Left renal cortex interstitium (tissue), 4 donors: ENCODE measurements at regions not wholly inside any gene's neighbourhood (a gene's known extent, or its start where the extent isn't known, plus 50 kb on each side); places are given as distances from the start of the nearest gene placed in this dataset.
"Not testable (repeated sequence)": the region's sequence is repeated elsewhere in the genome, so short reads cannot be mapped to it uniquely, and the experiment has no call there.

Experiments used
- DNase-seq, 4 donors: peaks; one replicate each; pipeline ENCODE4 v3.0.0-alpha.2; 2013; ENCODE audit warnings: low read depth in 4 of 4, low spot score in 2 of 4, missing footprints in 1 of 4

GRCh38 chr6:49118478-49118877 is 344.6 kb downstream of the MMUT start:
- DNase-seq = no peak

DNA sequence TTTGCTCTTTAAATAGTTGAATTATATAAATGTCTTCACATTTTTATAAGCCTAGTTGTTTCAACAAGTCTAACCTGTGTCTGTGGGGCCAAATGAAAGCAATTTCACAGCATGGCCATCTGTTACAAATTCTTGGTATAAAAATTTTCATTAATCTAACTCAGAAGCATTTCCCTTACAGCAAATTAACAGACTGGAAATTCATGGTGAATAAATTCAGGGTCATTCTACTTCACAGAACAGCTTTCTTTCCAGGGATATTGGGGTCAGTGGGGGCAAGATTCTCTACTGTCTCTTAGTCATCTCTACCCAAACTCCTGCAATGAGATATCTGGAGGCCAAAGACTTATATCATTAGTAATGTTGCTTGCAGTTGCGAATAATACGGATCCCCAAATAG is 352.1 kb downstream of the MMUT start:
- no peak for DNase-seq

DNA sequence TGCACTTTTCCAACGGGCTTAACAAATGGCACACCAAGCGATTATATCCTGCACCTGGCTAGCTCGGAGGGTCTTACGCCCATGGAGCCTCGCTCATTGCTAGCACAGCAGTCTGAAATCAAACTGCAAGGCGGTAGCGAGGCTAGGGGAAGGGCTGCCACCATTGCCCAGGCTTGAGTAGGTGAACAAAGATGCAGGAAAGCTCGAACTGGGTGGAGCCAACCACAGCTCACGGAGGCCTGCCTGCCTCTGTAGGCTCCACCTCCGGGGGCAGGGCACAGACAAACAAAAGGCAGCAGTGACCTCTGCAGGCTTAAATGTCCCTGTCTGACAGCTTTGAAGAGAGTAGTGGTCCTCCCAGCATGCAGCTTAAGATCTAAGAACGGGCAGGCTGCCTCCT is 365.4 kb downstream of the MMUT start:
- not testable (repeated sequence) for DNase-seq

- no peak for DNase-seq
Observed at GRCh38 chr6:49097116-49097515, 365.9 kb downstream of the MMUT start.

DNA sequence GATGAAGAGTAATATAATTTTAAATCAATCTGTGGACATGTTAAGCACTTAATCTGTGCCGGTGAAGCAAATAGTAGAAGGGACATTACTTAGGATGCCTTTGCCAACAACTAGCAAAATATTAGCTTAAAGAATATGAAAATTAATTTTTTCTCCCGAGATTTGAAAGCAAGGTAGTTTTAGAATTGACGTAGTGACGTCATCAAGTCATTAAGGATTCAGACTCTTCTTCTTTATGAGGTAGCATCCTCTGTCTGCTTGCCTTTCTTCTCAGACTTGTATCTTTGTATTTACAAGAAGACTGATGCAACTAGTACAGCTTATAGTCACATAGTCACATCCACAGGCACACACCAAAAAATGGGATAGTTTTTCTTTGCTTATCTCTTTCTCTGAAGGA is 374.4 kb downstream of the MMUT start:
- no peak for DNase-seq

DNA sequence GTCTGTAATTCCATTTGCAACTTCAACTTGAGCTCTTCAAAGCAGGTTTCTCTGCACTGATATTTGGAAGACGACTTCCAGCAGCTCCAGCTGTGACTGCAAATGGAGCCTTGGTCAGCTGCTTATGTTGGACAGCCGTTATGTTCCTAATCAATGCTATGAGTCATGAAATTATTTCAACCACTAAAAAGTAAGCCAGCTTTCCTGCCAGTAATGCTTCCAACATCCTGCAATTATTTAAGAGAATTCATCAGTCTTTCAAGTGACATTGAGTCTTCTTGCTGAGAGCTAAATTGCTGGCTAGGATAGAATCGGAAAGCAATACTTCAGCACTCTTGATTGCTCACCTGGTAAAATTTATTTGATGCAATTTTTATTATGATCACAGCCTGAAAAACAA is 375.7 kb downstream of the MMUT start:
- DNase-seq = no peak

DNA sequence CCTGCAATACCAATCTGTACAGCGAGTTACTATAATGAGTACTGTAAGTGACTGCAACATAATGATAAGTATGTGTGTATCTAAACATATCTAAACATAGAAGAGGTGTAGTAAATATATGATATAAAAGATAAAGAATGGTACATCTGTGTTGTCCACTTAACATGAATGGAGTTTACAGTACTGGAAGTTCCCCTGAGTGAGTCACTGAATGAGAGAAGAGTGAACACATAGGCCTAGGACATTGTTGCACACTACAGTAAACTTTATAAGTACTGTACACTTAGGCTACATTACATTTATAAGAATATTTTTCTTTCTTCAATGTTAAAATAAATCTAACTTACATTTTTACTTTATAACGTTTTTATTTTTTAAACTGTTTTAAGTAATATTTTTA is 380.4 kb downstream of the MMUT start:
- DNase-seq = no peak

DNA sequence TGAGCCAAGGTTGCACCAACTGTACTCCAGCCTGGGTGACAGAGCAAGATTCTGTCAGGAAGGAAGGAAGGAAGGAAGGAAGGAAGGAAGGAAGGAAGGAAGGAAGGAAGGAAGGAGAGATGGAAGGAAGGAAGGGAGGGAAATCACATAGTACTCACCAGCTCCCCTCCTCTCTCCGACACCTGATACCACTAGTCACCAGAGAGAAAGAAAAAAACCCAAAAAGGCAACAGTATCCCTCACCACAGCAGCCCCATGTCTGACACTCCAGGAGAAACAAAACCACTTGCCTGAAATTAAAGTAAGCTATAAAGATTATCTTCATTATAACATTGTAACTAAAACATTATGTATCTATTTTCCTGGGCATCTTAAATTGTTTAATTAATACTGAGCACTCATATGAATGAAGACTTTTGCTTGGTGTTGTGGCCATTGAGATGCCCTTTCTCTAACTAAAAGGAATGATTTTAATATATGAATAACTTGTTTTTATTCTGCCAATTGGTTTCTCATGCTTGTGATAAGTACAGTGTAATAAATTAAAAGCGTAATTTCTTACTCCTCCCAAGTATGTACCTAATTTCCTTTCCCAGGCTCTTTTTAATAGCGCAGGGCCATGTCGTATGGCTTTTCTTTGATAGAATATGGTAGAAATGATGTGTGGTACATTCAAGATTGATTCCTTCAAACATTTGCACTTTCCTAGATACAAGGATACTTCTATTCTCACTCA is 390.0 kb downstream of the MMUT start:
- no peak for DNase-seq

- no peak for DNase-seq
Observed at GRCh38 chr6:49072146-49072545, 390.9 kb downstream of the MMUT start.

DNA sequence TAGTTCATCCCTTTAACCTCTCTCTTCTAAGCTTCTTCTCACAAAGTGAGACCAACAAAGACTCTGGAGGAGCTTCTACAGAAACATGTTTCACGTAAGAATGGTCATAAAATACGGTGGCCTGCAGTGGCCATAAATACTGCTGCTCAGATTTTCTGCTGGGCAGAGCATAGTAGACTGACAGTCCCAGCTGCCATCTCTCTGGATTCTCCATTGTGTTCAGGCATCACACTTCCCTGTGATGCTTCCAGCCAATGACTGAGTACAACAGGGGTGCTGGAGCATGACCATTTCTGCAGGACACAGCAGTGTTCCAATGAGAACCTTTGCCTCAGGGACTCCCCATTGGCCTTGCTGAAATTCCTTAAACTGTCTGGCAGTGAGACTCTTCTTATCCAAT is 392.6 kb downstream of the MMUT start:
- DNase-seq = no peak

DNA sequence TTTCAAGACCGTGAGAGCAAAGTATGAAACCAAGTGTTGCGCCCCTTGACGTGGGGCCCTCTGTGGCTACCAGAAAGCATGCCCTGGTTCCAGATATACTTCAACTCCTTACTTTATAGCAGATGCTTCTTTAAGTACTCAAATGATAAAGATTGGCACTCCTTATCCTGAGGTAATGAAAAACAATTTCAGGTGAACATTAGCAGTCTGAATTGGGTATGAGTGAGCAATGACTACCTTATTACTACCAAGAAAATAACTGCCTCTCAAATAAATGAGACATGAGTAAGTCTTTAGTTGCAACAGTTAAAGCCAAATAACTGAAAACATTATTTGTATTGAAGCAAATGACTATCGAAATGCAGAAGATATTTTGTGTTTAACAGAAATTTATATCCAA is 408.7 kb downstream of the MMUT start:
- no peak for DNase-seq

DNA sequence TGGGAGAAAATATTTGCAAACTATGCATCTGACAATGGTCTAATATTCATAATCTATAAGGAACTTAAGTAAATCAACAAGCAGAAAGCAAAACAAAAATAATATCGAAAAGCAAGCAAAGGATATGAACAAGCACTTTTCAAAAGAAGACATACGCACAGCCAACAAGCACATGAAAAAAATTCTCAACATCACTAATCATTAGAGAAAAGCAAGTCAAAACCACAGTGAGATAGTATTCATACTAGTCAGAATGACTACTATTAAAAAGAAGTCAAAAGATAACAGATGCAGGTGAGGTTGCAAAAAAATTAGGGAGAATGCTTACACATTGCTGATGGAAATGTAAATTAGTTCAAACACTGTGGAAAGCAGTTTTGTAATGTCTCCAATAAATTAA is 410.2 kb downstream of the MMUT start:
- no peak for DNase-seq

GRCh38 chr6:49051281-49051680 is 411.8 kb downstream of the MMUT start:
- no peak for DNase-seq

DNA sequence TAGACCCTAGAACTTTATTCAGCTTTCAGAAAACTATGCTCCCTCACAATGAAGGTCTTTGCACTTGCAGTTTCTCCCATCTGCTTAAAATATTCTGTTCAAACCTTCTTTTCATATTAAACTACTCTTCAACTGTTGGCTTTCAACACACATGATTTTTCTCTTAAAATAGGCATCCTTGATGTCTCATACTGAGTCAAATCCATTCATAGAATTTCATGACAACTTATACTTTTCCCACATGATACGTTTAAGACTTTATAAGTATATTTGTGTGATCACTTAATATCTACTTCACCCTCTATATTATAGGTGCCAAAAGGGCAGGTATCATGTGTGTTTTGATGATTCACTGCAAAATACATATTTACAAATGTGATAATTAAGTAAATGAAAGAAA is 412.5 kb downstream of the MMUT start:
- DNase-seq = no peak

- no peak for DNase-seq
Observed at GRCh38 chr6:49038294-49038822, 424.7 kb downstream of the MMUT start.

GRCh38 chr6:49030251-49031020 is 432.6 kb downstream of the MMUT start:
- no peak for DNase-seq

- DNase-seq = no peak
Observed at GRCh38 chr6:49027644-49028043, 435.4 kb downstream of the MMUT start.

DNA sequence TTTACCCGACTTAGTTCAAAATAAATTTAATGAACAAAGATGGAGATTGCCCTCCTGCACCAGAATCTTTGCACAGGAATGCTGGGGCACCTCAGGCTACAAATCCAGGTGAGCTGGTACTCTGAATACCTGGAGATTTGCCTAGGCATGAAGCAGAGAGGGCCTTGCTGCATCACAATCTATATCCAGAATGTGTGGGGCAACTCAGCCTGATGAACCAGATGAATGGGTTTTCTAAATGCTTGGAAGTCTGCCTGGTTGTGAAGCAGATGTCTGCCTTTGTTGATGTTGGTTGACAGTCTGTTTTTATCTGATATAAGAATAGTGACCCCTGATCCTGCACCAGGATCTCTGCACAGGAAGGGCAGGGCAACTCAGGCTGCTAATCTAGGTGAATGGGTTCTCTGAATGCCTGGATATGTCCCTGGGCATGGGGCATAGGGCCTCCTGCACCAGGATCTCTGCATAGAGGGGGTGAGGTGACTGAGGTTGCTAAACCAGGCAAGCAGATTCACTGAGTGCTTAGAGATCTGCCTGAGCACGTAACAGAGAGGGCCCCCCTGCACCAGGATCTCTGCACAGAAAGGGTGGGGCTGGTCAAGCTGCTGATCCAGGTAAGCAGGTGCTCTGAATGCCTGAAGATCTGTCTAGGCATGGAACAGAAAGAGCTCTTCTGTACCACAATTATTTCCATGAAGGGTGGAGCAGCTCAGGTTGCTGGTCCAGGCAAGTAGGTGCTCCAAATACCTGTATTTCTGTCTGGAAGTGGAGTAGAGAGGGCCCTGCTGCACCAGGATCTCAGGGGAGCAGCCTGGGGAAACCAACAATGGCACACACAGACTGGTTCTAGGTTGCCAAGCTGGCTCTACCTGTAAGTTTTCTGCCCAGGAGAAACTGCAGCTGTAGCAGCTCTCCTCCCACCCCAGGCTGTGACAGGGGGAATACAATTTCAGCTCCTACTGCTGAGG is 437.5 kb downstream of the MMUT start:
- no peak for DNase-seq

GRCh38 chr6:49004801-49005200 is 458.3 kb downstream of the MMUT start:
- no peak for DNase-seq

DNA sequence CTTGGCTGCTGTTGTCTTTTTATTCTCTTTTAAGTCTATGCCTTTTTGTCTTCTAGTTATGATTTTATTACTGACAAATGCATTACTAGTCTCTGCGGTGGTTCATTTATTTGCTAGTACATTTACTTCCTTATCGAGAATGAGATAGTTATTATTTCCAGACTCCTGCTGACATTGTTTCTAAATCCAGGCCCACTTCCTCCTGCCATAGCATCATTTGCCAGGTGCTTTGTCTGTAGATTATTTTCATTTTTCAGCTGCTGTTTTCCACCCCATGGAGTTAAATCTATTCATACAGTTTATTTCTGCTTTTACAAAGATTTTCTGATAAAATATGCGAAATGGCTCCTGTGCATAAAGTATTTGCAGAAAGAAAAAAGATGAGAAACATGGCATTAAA is 459.7 kb downstream of the MMUT start:
- DNase-seq = no peak
